ENCODE measurements at regions not wholly inside any gene's neighbourhood (a gene's known extent, or its start where the extent isn't known, plus 50 kb on each side); places are given as distances from the start of the nearest gene placed in this dataset.

- Histone ChIP-seq H3K27me3 (no peaks in the 10 kb centered on the region), H3K36me3 (no peaks in the 10 kb centered on the region), H3K4me3 (no peak overlapping the region), H3K27ac (no peak overlapping the region), H3K4me1 (no peaks in the 10 kb centered on the region), H3K9me3 (no peaks in the 10 kb centered on the region)
- 87 to 88% methylated on average over 4 of the region's 4 CpGs for WGBS, 2 donors
- TF ChIP-seq POLR2AphosphoS5 (IDR thresholded peaks at IDR 0.05), result no peak
- no peak for TF ChIP-seq POLR2A (IDR thresholded peaks at IDR 0.05)
- TF ChIP-seq EP300 (IDR thresholded peaks at IDR 0.05), result no peak
- TF ChIP-seq CTCF (IDR thresholded peaks at IDR 0.05), result no peak
- ATAC-seq (ENCODE audit: low FRiP score in 2 of 2), result no peak
- no peak for DNase-seq
Measured at GRCh38 chr17:13871261-13871660, 198.0 kb upstream of the COX10 start.

- no peak for DNase-seq
- TF ChIP-seq POLR2A (IDR thresholded peaks at IDR 0.05) (no peak), POLR2AphosphoS5 (IDR thresholded peaks at IDR 0.05) (no peak), EP300 (IDR thresholded peaks at IDR 0.05) (no peak), CTCF (IDR thresholded peaks at IDR 0.05) (no peak)
- ATAC-seq (ENCODE audit: low FRiP score in 2 of 2), result no peak
- no peaks in the 10 kb centered on the region for H3K27me3 ChIP-seq
- H3K36me3 ChIP-seq, result no peaks in the 10 kb centered on the region
- no peaks in the 10 kb centered on the region for H3K9me3 ChIP-seq
- H3K4me1 ChIP-seq, result no peaks in the 10 kb centered on the region
- H3K27ac ChIP-seq, result no peak overlapping the region
- 91% methylated on average over 3 of the region's 3 CpGs for WGBS, 2 donors
- H3K4me3 ChIP-seq, result no peak overlapping the region
Measured at GRCh38 chr17:13874134-13874533, 195.2 kb upstream of the COX10 start.

GRCh38 chr17:13874817-13875216 lies 194.5 kb upstream of the COX10 start:
- H3K4me3 ChIP-seq, result no peak overlapping the region
- H3K4me1 ChIP-seq, result no peaks in the 10 kb centered on the region
- no peaks in the 10 kb centered on the region for H3K36me3 ChIP-seq
- TF ChIP-seq EP300 (IDR thresholded peaks at IDR 0.05), result no peak
- no peak for TF ChIP-seq POLR2A (IDR thresholded peaks at IDR 0.05)
- no peak for TF ChIP-seq CTCF (IDR thresholded peaks at IDR 0.05)
- TF ChIP-seq POLR2AphosphoS5 (IDR thresholded peaks at IDR 0.05), result no peak
- no peaks in the 10 kb centered on the region for H3K27me3 ChIP-seq
- DNase-seq (no peak), ATAC-seq (ENCODE audit: low FRiP score in 2 of 2) (no peak)
- 92 to 93% methylated on average over 1 of the region's 1 CpG for WGBS, 2 donors
- no peak overlapping the region for H3K27ac ChIP-seq
- no peaks in the 10 kb centered on the region for H3K9me3 ChIP-seq

- DNase-seq, result no peak
Measured at GRCh38 chr17:13879961-13880466, 189.3 kb upstream of the COX10 start.

More at GRCh38 chr17:13879961-13880466, 189.3 kb upstream of the COX10 start:
- 90 to 94% methylated on average over 5 of the region's 5 CpGs for WGBS, 2 donors
- H3K9me3 ChIP-seq, result no peaks in the 10 kb centered on the region
- no peaks in the 10 kb centered on the region for H3K4me1 ChIP-seq
- no peak overlapping the region for H3K4me3 ChIP-seq
- TF ChIP-seq EP300 (IDR thresholded peaks at IDR 0.05) (no peak), POLR2AphosphoS5 (IDR thresholded peaks at IDR 0.05) (no peak), CTCF (IDR thresholded peaks at IDR 0.05) (no peak), POLR2A (IDR thresholded peaks at IDR 0.05) (no peak)
- H3K36me3 ChIP-seq, result no peaks in the 10 kb centered on the region
- no peak for ATAC-seq (ENCODE audit: low FRiP score in 2 of 2)
- H3K27ac ChIP-seq, result no peak overlapping the region
- no peaks in the 10 kb centered on the region for H3K27me3 ChIP-seq
